ENCODE measurements at regions not wholly inside any gene's neighbourhood (a gene's known extent, or its start where the extent isn't known, plus 50 kb on each side); places are given as distances from the start of the nearest gene placed in this dataset.

- POLR2A ChIA-PET: no interaction called here
- ATAC-seq (no peak), FAIRE-seq (no peak)
These were observed 770.3 kb upstream of the SLITRK5 start for GRCh38 chr13:86900906-86901305.

GRCh38 chr13:86906127-86906874 is 764.9 kb upstream of the SLITRK5 start:
- Histone ChIP-seq H3K9me3 (no peaks in the 10 kb centered on the region), H3K4me1 (no peaks in the 10 kb centered on the region), H3K27ac (no peak overlapping the region), H3K4me3 (no peak overlapping the region), H3K4me2 (no peak overlapping the region)
- DNase-seq (ENCODE audit: low read depth in 1 of 2, low spot score in 1 of 2) (no peak), ATAC-seq (no peak), FAIRE-seq (no peak)
- 65% methylated on average over 7 of the region's 7 CpGs for WGBS (ENCODE audit: missing lambda C conversion rate)
- TF ChIP-seq ZC3H11A (IDR thresholded peaks at IDR 0.05) (no peak), CHD2 (IDR thresholded peaks at IDR 0.05; ENCODE audit: low read length, partially characterized antibody) (no peak), FOXS1 (CRISPR knock-in tag; IDR thresholded peaks at IDR 0.05) (no peak), KDM5A (IDR thresholded peaks at IDR 0.05) (no peak), MYC (IDR thresholded peaks at IDR 0.05; ENCODE audit: borderline replicate concordance, low read length) (no peak), NR3C1 (IDR thresholded peaks at IDR 0.05) (no peak), CEBPB (IDR thresholded peaks at IDR 0.05) (no peak)
- CTCF ChIA-PET: no interaction called here
- POLR2A ChIA-PET: no interaction called here

More at GRCh38 chr13:86900906-86901305, 770.3 kb upstream of the SLITRK5 start:
- no peak overlapping the region for H3K4me3 ChIP-seq
- no peaks in the 10 kb centered on the region for H3K9me3 ChIP-seq
- TF ChIP-seq, protein P1, sequence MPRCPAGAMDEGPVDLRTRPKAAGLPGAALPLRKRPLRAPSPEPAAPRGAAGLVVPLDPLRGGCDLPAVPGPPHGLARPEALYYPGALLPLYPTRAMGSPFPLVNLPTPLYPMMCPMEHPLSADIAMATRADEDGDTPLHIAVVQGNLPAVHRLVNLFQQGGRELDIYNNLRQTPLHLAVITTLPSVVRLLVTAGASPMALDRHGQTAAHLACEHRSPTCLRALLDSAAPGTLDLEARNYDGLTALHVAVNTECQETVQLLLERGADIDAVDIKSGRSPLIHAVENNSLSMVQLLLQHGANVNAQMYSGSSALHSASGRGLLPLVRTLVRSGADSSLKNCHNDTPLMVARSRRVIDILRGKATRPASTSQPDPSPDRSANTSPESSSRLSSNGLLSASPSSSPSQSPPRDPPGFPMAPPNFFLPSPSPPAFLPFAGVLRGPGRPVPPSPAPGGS (IDR thresholded peaks at IDR 0.05): no peak
- no peak for TF ChIP-seq MAZ (IDR thresholded peaks at IDR 0.05; ENCODE audit: borderline replicate concordance, low read depth, low read length)
- no peak for TF ChIP-seq HEYL (CRISPR knock-in tag; IDR thresholded peaks at IDR 0.05)
- TF ChIP-seq HDAC2 (IDR thresholded peaks at IDR 0.05): no peak
- no peak for TF ChIP-seq CBX8 (IDR thresholded peaks at IDR 0.05)
- no peak for TF ChIP-seq CTCF (IDR thresholded peaks at IDR 0.05)
- TF ChIP-seq REST (IDR thresholded peaks at IDR 0.05): no peak
- no peak for TF ChIP-seq HOXA7 (CRISPR knock-in tag; IDR thresholded peaks at IDR 0.05)
- TF ChIP-seq HOXB13 (CRISPR knock-in tag; IDR thresholded peaks at IDR 0.05; ENCODE audit: low read depth): no peak
- no peak for TF ChIP-seq EHF (CRISPR knock-in tag; IDR thresholded peaks at IDR 0.05)
- no peak for TF ChIP-seq RFX5 (IDR thresholded peaks at IDR 0.05)
- no peak for TF ChIP-seq FOXS1 (CRISPR knock-in tag; IDR thresholded peaks at IDR 0.05)
- no peak for TF ChIP-seq EP300 (IDR thresholded peaks at IDR 0.05)
- TF ChIP-seq MYC (IDR thresholded peaks at IDR 0.05; ENCODE audit: borderline replicate concordance, low read length): no peak
- TF ChIP-seq ZNF302 (CRISPR knock-in tag; IDR thresholded peaks at IDR 0.05): no peak
- no peak for TF ChIP-seq GATA3 (IDR thresholded peaks at IDR 0.05; ENCODE audit: borderline replicate concordance)
- no peak for TF ChIP-seq FOSL2 (IDR thresholded peaks at IDR 0.05)
- TF ChIP-seq FOSL2 (CRISPR knock-in tag; IDR thresholded peaks at IDR 0.05): no peak
- H3K27ac ChIP-seq: no peak overlapping the region
- no peak overlapping the region for H3K4me2 ChIP-seq
- WGBS (ENCODE audit: missing lambda C conversion rate): 8% methylated on average over 1 of the region's 1 CpG
- CTCF ChIA-PET: no interaction called here
- no peaks in the 10 kb centered on the region for H3K4me1 ChIP-seq
- DNase-seq (ENCODE audit: low read depth in 1 of 2, low spot score in 1 of 2): no peak
